NT2/D1 (cell line): ENCODE measurements at regions not wholly inside any gene's neighbourhood (a gene's known extent, or its start where the extent isn't known, plus 50 kb on each side); places are given as distances from the start of the nearest gene placed in this dataset.

ENCODE experiments used
- DNase-seq: peaks from one replicate; pipeline ENCODE4 v3.0.0-alpha.2; 2011; ENCODE audit warnings: low read depth, low spot score
- H3K27me3 ChIP-seq: 2 replicates; pipeline ENCODE4 v1.6.0; 2011; ENCODE audit warnings: mild to moderate bottlenecking; ENCODE audit not compliant: insufficient read length, insufficient read depth
- H3K36me3 ChIP-seq: 2 replicates; pipeline ENCODE4 v1.6.1; 2011; ENCODE audit warnings: mild to moderate bottlenecking, low read length, mixed read lengths; ENCODE audit not compliant: insufficient read depth, insufficient read length
- H3K4me1 ChIP-seq: 2 replicates; pipeline ENCODE4 v1.5.1; 2011; ENCODE audit not compliant: insufficient read depth, insufficient read length
- H3K4me3 ChIP-seq: 2 replicates; pipeline ENCODE4 v1.5.1; 2011; ENCODE audit warnings: low read depth; ENCODE audit not compliant: insufficient read length
- H3K9ac ChIP-seq: 2 replicates; pipeline ENCODE4 v1.6.0; 2011; ENCODE audit warnings: low read depth; ENCODE audit not compliant: insufficient read length
- H3K9me3 ChIP-seq: 2 replicates; pipeline ENCODE4 v1.5.1; 2011; ENCODE audit warnings: mild to moderate bottlenecking, low read length; ENCODE audit not compliant: insufficient read depth
- SUZ12 ChIP-seq: IDR thresholded peaks from 2 replicates; pipeline ENCODE4 v1.6.1; 2011; ENCODE audit not compliant: insufficient read length, insufficient read depth; ENCODE audit errors: extremely low read depth
- YY1 ChIP-seq: IDR thresholded peaks from 2 replicates; pipeline ENCODE4 v1.6.1; 2011; ENCODE audit not compliant: insufficient read length, insufficient read depth
- ZNF274 ChIP-seq: IDR thresholded peaks from 2 replicates; pipeline ENCODE4 v1.6.1; 2011; ENCODE audit warnings: mild to moderate bottlenecking, low read depth, low read length

GRCh38 chr15:46312133-46312740, 677.4 kb downstream of the SQOR start:
- no peak for TF ChIP-seq ZNF274
- no peak for TF ChIP-seq SUZ12
- no peak for TF ChIP-seq YY1
- Histone ChIP-seq H3K4me1 (no peaks in the 10 kb centered on the region), H3K27me3 (no peaks in the 10 kb centered on the region), H3K4me3 (no peak overlapping the region), H3K9ac (no peak overlapping the region), H3K9me3 (no peaks in the 10 kb centered on the region), H3K36me3 (no peaks in the 10 kb centered on the region)
- peak; percentile 54 for DNase-seq

- DNase-seq: no peak
- H3K36me3 ChIP-seq: no peaks in the 10 kb centered on the region
These were observed 680.6 kb downstream of the SQOR start for GRCh38 chr15:46315434-46315833.

GRCh38 chr15:46316024-46316423, 681.2 kb downstream of the SQOR start:
- H3K36me3 ChIP-seq: no peaks in the 10 kb centered on the region
- H3K9ac ChIP-seq: no peak overlapping the region

More at GRCh38 chr15:46315434-46315833, 680.6 kb downstream of the SQOR start:
- Histone ChIP-seq H3K9me3 (no peaks in the 10 kb centered on the region), H3K4me1 (no peaks in the 10 kb centered on the region), H3K4me3 (no peak overlapping the region), H3K9ac (no peak overlapping the region), H3K27me3 (no peaks in the 10 kb centered on the region)
- TF ChIP-seq ZNF274 (no peak), SUZ12 (no peak), YY1 (no peak)

GRCh38 chr15:46317029-46317428, 682.2 kb downstream of the SQOR start:
- no peaks in the 10 kb centered on the region for H3K4me1 ChIP-seq
- H3K27me3 ChIP-seq: no peaks in the 10 kb centered on the region
- no peak overlapping the region for H3K9ac ChIP-seq
- DNase-seq: no peak
- no peak for TF ChIP-seq YY1
- TF ChIP-seq SUZ12: no peak
- TF ChIP-seq ZNF274: no peak
- H3K36me3 ChIP-seq: no peaks in the 10 kb centered on the region
- H3K9me3 ChIP-seq: no peaks in the 10 kb centered on the region
- H3K4me3 ChIP-seq: no peak overlapping the region

More at GRCh38 chr15:46316024-46316423, 681.2 kb downstream of the SQOR start:
- no peak for TF ChIP-seq ZNF274
- no peaks in the 10 kb centered on the region for H3K9me3 ChIP-seq
- no peak overlapping the region for H3K4me3 ChIP-seq
- H3K27me3 ChIP-seq: no peaks in the 10 kb centered on the region
- no peak for DNase-seq
- H3K4me1 ChIP-seq: no peaks in the 10 kb centered on the region

GRCh38 chr15:46322753-46323152, 687.9 kb downstream of the SQOR start:
- Histone ChIP-seq H3K27me3 (no peaks in the 10 kb centered on the region), H3K4me1 (no peaks in the 10 kb centered on the region), H3K36me3 (no peaks in the 10 kb centered on the region), H3K9me3 (no peaks in the 10 kb centered on the region), H3K9ac (no peak overlapping the region), H3K4me3 (no peak overlapping the region)
- TF ChIP-seq SUZ12 (no peak), YY1 (no peak), ZNF274 (no peak)
- no peak for DNase-seq

GRCh38 chr15:46326173-46326572, 691.3 kb downstream of the SQOR start:
- H3K9me3 ChIP-seq: no peaks in the 10 kb centered on the region
- no peak for TF ChIP-seq SUZ12
- no peak for TF ChIP-seq ZNF274
- TF ChIP-seq YY1: no peak
- no peaks in the 10 kb centered on the region for H3K36me3 ChIP-seq
- no peak for DNase-seq
- no peak overlapping the region for H3K9ac ChIP-seq
- H3K4me3 ChIP-seq: no peak overlapping the region
- no peaks in the 10 kb centered on the region for H3K4me1 ChIP-seq
- no peaks in the 10 kb centered on the region for H3K27me3 ChIP-seq

GRCh38 chr15:46328821-46329220, 694.0 kb downstream of the SQOR start:
- H3K4me1 ChIP-seq: no peaks in the 10 kb centered on the region
- H3K36me3 ChIP-seq: no peaks in the 10 kb centered on the region
- no peaks in the 10 kb centered on the region for H3K9me3 ChIP-seq
- no peak for TF ChIP-seq YY1
- no peak for TF ChIP-seq ZNF274
- TF ChIP-seq SUZ12: no peak
- no peak for DNase-seq
- no peak overlapping the region for H3K9ac ChIP-seq
- H3K4me3 ChIP-seq: no peak overlapping the region
- no peaks in the 10 kb centered on the region for H3K27me3 ChIP-seq

GRCh38 chr15:46329876-46330275, 695.0 kb downstream of the SQOR start:
- TF ChIP-seq SUZ12 (no peak), YY1 (no peak), ZNF274 (no peak)
- Histone ChIP-seq H3K27me3 (no peaks in the 10 kb centered on the region), H3K9ac (no peak overlapping the region), H3K4me3 (no peak overlapping the region), H3K4me1 (no peaks in the 10 kb centered on the region), H3K36me3 (no peaks in the 10 kb centered on the region), H3K9me3 (no peaks in the 10 kb centered on the region)
- DNase-seq: no peak
